CD4-positive, alpha-beta T cell treated with Interleukin-6 for 4 hours (primary cell): ENCODE measurements at regions not wholly inside any gene's neighbourhood (a gene's known extent, or its start where the extent isn't known, plus 50 kb on each side); places are given as distances from the start of the nearest gene placed in this dataset.

Source experiments
- DNase-seq: peaks from one replicate; pipeline ENCODE4 v3.0.0-alpha.2; 2020; ENCODE audit warnings: mixed read lengths

GRCh38 chr7:32263611-32264010 lies 193.4 kb upstream of the PDE1C start:
- no peak for DNase-seq

DNA sequence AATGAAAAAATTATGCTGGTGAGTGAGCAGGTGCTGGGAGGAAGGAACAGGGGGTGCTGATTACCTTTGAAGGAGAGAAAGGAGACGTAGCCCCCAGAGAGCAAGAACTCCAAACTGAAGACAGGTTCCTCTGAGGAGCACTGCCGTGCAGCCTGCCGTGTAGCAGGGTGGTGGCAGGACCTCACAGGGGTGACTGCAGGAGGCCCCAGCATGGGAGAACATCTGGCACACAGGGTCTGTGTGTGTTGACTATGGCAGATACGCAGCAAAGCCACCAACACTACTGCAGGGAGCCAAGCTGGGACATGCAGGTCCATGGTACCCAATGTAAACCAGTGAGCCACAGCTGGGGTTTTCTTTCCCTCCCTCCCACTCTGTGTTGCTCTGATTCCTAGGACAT lies 192.1 kb upstream of the PDE1C start:
- no peak for DNase-seq

DNA sequence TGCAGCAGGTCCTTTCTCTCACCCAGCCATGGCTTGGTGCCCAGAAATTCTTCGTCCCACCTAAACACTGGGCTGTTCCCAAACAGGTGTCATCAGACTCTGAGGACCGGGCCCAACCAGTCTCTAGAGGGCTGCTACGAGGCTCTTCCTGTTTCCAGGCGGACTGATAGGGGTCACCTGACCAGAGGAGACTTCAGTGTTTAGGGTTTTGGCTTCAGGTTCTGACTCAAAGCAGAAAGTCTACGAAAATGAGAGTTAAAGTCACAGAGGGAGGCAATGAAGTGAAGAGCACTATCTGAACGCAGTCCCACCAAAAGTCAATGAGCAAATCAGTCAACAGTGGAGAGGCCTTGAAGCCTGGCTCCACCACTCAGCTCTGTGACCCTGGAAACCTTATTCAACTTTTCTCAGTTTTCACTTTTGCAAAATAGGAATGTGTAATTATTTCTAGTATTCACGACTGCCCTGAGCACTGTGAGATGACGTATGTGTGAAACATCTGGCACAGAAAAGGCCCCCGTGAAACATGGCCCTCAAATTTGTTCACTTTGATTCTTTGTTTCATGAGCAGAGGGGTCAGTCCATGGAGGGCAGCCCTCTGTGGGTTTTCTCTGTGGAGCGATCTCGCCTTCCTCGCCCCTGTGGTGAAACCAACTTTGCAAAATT lies 189.9 kb upstream of the PDE1C start:
- no peak for DNase-seq

- DNase-seq = no peak
These were observed 188.1 kb upstream of the PDE1C start for GRCh38 chr7:32258265-32258664.

- no peak for DNase-seq
These were observed 187.4 kb upstream of the PDE1C start for GRCh38 chr7:32257621-32258020.

GRCh38 chr7:32256811-32257210 lies 186.6 kb upstream of the PDE1C start:
- no peak for DNase-seq

DNA sequence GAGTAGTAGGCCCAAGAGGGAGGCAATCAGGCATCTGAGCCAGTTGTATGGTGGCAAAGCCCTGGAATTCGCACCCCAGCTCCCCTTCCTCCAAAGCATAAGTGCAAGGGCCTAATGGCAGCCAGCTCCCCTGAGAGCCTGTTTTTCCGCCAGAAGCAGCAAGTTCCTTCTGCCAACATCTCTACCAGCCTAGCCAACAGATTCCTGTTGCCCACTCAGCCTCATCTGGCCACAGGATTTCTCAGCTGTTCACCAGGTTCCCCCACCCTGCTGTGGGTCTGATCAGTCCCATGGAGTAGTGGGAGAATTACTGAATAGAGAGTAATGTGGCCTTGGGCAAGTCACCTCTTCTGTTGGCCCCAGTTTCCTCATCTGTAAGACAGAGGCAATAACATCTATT lies 186.2 kb upstream of the PDE1C start:
- DNase-seq = no peak

DNA sequence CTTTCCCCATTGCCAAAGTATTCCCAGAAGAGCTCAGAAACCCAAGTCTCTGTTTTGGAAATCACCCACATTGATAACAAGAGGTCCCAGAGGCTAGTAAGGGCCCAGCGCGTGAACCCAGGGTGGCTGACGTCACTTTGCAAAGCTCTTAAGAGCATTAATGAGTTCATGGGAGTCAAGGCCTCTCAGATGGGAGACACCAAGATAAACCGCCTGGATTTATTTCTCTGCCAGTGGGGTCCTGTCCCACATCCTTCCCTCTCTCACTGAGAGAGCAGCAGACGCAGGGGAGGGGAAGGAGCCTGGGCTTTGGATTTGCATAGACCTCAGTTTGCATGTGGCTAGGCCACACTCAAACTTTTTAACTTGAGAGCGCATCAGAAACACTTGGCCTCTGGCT lies 184.8 kb upstream of the PDE1C start:
- DNase-seq = no peak

DNA sequence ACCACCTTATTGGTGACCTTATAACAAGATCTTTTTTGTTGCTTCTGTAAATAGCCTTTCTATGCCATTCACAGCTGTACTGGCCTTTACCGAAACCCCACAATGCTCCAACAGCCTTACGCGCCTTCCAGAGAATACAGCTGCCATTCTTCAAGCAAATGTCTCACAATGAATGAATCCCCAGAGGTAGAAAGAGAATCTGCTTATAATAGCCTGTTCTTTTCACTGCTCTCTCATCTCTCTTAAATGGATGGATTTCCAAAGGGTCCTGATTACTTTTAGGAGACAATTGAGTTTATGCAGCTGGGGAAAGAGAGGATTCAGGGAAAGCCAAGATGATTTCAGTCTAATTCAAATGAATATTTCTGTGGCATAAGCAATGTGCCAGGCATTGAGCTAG lies 183.1 kb upstream of the PDE1C start:
- DNase-seq = no peak

GRCh38 chr7:32251659-32252058 lies 181.5 kb upstream of the PDE1C start:
- no peak for DNase-seq

- no peak for DNase-seq
These were observed 180.5 kb upstream of the PDE1C start for GRCh38 chr7:32250471-32251260.

DNA sequence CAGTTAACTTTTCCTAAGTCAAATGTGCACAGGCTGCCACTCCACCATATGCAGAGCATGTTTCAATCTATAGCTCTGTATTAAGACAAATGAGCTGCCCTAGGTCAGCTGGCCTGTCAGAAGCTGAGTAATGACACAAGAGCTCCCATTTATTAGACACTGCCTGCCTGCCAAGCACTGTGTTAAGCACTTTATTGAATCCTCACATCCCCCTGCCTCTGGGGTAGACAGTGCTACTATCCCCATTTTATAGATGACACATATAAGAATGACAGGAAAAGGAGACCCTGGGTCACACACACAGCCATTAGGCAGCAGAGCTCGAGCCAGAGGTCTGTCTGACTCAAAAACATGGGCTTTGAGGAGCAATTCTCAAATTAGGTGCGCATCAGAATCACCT lies 179.8 kb upstream of the PDE1C start:
- DNase-seq = no peak

DNA sequence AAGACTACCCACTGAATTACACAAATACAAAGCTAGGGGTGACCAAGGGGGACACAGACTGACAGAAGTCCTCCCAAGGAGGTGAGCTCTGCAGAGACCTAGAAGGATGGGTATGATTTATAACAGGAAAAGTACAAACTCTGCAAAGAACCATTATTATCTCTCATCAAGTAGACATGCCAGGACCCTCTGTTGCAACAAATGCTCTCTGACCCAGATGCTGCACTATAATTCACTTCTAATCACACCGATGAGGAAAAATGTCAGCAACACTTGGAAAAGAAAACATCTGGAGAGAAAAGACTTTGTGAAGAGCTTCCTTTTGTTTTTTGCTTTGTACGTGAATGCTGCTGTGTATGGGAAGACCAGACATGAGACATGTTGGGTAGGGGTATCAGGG lies 178.3 kb upstream of the PDE1C start:
- DNase-seq = no peak

DNA sequence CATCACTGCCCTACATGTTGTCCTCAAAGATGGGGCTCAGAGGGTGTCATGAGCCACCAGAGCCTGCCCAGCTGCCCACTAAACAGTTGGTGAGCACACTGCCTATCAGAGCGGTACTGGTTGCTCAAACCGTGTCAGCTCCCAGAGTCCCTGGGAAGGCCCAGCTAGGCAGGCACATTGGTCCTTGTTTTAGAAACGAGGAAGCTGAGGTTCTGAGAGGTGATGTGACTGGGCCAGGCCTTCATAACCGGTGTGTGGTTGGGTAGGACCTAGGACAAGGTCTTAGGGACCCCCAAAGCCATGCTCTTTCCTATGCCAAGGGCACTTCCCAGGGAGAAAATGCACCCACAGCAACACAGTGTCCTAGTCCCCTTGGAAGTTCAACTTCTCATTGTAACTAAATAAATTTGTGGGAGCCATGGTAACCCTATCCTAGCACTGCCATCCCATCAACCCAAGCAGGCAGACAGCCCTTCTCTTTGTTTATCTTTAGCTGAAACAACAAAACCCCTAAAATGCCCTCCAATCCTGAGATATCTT lies 174.7 kb upstream of the PDE1C start:
- no peak for DNase-seq

- DNase-seq = no peak
These were observed 173.6 kb upstream of the PDE1C start for GRCh38 chr7:32243687-32244290.

- DNase-seq = no peak
These were observed 172.2 kb upstream of the PDE1C start for GRCh38 chr7:32242436-32242835.

- no peak for DNase-seq
These were observed 171.4 kb upstream of the PDE1C start for GRCh38 chr7:32241636-32242035.

DNA sequence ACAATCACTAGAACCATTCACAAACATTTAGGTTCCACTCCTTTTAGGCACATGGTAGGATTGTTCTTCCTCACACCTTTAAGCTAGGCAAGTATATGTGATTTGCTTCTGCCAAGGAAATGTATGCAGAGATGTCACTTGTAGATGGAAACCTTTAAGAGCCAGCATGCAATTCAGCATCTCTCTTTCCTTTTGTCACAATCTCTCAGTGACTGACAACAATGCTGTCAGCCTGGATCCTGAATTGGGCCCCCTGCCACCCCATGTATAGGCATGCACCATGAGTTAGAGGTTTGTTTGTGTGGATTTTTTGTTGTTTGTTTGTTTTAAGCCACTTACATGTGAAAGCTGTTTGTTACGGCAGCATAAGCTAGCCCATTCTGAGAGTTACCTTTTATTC lies 169.6 kb upstream of the PDE1C start:
- DNase-seq = no peak

- DNase-seq = no peak
These were observed 158.4 kb upstream of the PDE1C start for GRCh38 chr7:32228601-32229000.

GRCh38 chr7:32227746-32228145 lies 157.5 kb upstream of the PDE1C start:
- DNase-seq = no peak

DNA sequence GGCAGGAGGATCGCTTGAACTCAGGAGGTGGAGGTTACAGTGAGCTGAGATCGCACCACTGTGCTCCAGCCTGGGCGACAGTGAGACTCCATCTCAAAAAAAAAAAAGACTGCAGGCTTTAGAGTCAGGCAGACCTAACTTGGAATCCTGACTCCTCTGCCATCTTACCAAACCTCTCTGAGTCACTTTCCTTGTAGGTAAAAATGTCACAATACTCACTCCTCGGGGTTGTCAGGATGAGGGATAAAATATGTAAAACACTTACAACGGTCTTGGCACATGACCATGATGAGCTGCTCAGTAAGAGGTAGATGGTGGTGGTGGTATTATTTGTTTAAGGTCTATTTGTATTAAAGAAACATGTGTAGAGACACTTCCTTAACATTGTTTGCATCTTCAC lies 154.1 kb upstream of the PDE1C start:
- no peak for DNase-seq

DNA sequence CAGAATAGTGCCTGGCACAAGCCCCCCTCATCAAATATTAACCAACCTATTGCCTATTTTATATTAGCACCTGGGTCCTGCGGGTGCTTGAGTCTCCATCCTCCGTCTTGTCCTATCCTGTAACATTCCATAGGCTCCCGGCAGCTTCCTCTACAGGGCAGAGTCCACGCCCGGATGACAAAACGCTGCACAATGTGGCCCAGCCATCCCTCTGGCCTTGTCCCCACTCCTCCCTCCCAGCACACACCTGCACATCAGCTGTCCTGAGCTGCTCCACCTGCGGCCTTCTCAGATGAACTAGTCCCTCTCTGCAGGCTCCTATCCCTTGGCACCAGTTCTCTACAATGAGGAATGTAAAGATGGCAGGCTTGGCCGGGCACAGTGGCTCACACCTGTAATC lies 153.5 kb upstream of the PDE1C start:
- no peak for DNase-seq

DNA sequence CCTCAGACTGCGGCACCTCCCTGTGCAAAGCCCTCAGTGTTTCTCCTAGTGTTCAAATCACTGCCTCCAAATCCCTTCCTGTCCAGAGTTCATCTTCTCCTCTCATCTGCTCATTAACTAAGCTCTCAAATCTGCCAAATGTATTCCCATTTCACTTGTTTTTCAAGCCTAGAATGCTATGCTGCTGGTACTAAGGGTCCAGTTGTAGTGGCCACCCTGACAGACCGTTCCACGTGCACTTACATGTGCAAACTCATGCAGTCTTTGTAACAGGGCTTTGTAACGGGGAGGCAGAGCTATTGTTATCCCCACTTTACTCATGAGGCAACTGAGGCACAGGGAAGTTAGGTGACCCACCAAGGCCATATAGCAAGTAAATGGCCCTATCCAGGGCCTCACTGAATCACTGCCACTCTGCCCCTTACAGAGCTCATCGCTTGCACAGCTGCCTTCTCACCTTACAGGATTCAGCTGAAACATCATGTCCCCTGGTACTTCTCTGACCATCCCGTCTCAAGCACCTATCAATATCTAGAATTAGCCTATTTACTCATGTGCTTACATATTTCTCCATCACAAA lies 153.0 kb upstream of the PDE1C start:
- no peak for DNase-seq
